Suprapubic skin (tissue), 4 donors: ENCODE measurements at regions not wholly inside any gene's neighbourhood (a gene's known extent, or its start where the extent isn't known, plus 50 kb on each side); places are given as distances from the start of the nearest gene placed in this dataset.

Experiments
- POLR2A ChIP-seq, 2 donors: fragments of 450-650 bp; IDR thresholded peaks; one replicate each; pipeline ENCODE4 v1.6.1; 2017; ENCODE audit warnings: antibody characterized with exemption in 2 of 2, mild to moderate bottlenecking in 2 of 2, moderate library complexity in 2 of 2
- POLR2AphosphoS5 ChIP-seq, 3 donors: sonication (generic); formaldehyde crosslinking; IDR thresholded peaks; one replicate each; pipeline ENCODE4 v1.6.1; 2017; ENCODE audit warnings: antibody characterized with exemption in 3 of 3
- TF ChIP-seq, protein P1 (sequence below), 2 donors: fragments of 200-600 bp in 1 of 2; fragments of 450-650 bp in 1 of 2; sonication (generic) in 1 of 2; IDR thresholded peaks; one replicate each; pipeline ENCODE4 v1.5.1; 2016 to 2019; ENCODE audit warnings: antibody characterized with exemption in 2 of 2, mild to moderate bottlenecking in 1 of 2, moderate library complexity in 1 of 2

- TF ChIP-seq, protein P1, sequence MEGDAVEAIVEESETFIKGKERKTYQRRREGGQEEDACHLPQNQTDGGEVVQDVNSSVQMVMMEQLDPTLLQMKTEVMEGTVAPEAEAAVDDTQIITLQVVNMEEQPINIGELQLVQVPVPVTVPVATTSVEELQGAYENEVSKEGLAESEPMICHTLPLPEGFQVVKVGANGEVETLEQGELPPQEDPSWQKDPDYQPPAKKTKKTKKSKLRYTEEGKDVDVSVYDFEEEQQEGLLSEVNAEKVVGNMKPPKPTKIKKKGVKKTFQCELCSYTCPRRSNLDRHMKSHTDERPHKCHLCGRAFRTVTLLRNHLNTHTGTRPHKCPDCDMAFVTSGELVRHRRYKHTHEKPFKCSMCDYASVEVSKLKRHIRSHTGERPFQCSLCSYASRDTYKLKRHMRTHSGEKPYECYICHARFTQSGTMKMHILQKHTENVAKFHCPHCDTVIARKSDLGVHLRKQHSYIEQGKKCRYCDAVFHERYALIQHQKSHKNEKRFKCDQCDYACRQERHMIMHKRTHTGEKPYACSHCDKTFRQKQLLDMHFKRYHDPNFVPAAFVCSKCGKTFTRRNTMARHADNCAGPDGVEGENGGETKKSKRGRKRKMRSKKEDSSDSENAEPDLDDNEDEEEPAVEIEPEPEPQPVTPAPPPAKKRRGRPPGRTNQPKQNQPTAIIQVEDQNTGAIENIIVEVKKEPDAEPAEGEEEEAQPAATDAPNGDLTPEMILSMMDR (IDR thresholded peaks at IDR 0.05): no peak
- TF ChIP-seq POLR2AphosphoS5 (IDR thresholded peaks at IDR 0.05) (no peak), POLR2A (IDR thresholded peaks at IDR 0.05) (no peak)
These were observed 70.8 kb upstream of the GPM6A start for GRCh38 chr4:175882891-175883290.
